A549 (cell line): ENCODE measurements at regions not wholly inside any gene's neighbourhood (a gene's known extent, or its start where the extent isn't known, plus 50 kb on each side); places are given as distances from the start of the nearest gene placed in this dataset.

Source experiments
- CBX8 ChIP-seq: fragments of 200-600 bp; sonication (generic); IDR thresholded peaks from 2 replicates; pipeline ENCODE4 v1.6.1; 2016
- CEBPB ChIP-seq, 2 experiments: fragments of >200 bp in 1 of 2; sonication (Bioruptor Twin) in 1 of 2; formaldehyde crosslinking in 1 of 2; IDR thresholded peaks; 2 replicates each; pipeline ENCODE4 v1.6.1; 2012 to 2016
- EP300 ChIP-seq, 2 experiments: fragments of >200 bp; sonication (Bioruptor Twin); formaldehyde crosslinking; IDR thresholded peaks; 2 replicates in 1 of 2; 3 replicates in 1 of 2; pipeline ENCODE4 v1.6.1; 2016 to 2017
- JUNB ChIP-seq: fragments of >200 bp; sonication (Bioruptor Twin); formaldehyde crosslinking; IDR thresholded peaks from 2 replicates; pipeline ENCODE4 v1.6.1; 2016
- KDM1A ChIP-seq: fragments of 200-600 bp; sonication (generic); IDR thresholded peaks from 2 replicates; pipeline ENCODE4 v1.6.1; 2016; ENCODE audit warnings: low read depth, mild to moderate bottlenecking
- MYC ChIP-seq: IDR thresholded peaks from 2 replicates; pipeline ENCODE4 v1.6.1; 2012; ENCODE audit warnings: mild to moderate bottlenecking, inconsistent platforms, low read length, improper control_type of control experiment, borderline replicate concordance
- POLR2A ChIP-seq: IDR thresholded peaks from 2 replicates; pipeline ENCODE4 v1.6.1; 2012; ENCODE audit warnings: mild to moderate bottlenecking, low read length
- RAD21 ChIP-seq, 2 experiments: fragments of >200 bp in 1 of 2; sonication (Bioruptor Twin) in 1 of 2; formaldehyde crosslinking in 1 of 2; IDR thresholded peaks in 1 of 2; conservative IDR thresholded peaks in 1 of 2; 2 replicates in 1 of 2; 3 replicates in 1 of 2; pipeline ENCODE4 v1.6.1; 2012 to 2018; ENCODE audit warnings: inconsistent platforms in 1 of 2
- SMC3 ChIP-seq: fragments of >200 bp; sonication (Bioruptor Twin); formaldehyde crosslinking; IDR thresholded peaks from 3 replicates; pipeline ENCODE4 v1.6.1; 2018; ENCODE audit warnings: inconsistent platforms
- ZFP36 ChIP-seq: fragments of 450-650 bp; IDR thresholded peaks from 2 replicates; pipeline ENCODE4 v1.6.1; 2014; ENCODE audit warnings: borderline replicate concordance; ENCODE audit not compliant: partially characterized antibody
- TF ChIP-seq, protein P1 (sequence below): fragments of >200 bp; sonication (Bioruptor Twin); formaldehyde crosslinking; IDR thresholded peaks from 3 replicates; pipeline ENCODE4 v1.5.1; 2016

DNA sequence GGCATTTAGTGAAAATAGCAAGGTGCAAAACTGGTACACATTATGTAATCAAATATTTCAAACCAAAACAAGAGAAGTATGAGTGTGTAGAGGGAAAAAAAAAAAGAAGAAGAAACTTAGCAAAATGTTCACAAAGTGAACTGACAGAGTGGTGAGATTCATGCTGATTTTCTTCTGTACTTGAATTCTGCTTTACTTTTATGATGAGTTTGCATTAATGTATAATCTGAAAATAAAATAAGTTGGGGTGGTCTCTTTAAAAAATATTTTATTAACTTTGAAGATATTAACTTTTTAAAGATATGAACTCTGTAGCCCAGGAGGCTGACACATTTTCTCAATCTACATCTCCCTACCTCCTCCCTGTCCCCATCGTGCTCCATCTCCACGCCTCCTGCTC lies 185.1 kb downstream of the QDPR start:
- TF ChIP-seq ZFP36 (no peak), RAD21 (conservative IDR thresholded peaks at IDR 0.05 in 1 of 2, IDR thresholded peaks at IDR 0.05 in 1 of 2) (no peak), JUNB (no peak), CBX8 (no peak), EP300 (IDR thresholded peaks at IDR 0.05) (no peak), CEBPB (IDR thresholded peaks at IDR 0.05) (no peak), SMC3 (no peak), POLR2A (no peak), MYC (no peak), KDM1A (no peak)
- TF ChIP-seq, protein P1, sequence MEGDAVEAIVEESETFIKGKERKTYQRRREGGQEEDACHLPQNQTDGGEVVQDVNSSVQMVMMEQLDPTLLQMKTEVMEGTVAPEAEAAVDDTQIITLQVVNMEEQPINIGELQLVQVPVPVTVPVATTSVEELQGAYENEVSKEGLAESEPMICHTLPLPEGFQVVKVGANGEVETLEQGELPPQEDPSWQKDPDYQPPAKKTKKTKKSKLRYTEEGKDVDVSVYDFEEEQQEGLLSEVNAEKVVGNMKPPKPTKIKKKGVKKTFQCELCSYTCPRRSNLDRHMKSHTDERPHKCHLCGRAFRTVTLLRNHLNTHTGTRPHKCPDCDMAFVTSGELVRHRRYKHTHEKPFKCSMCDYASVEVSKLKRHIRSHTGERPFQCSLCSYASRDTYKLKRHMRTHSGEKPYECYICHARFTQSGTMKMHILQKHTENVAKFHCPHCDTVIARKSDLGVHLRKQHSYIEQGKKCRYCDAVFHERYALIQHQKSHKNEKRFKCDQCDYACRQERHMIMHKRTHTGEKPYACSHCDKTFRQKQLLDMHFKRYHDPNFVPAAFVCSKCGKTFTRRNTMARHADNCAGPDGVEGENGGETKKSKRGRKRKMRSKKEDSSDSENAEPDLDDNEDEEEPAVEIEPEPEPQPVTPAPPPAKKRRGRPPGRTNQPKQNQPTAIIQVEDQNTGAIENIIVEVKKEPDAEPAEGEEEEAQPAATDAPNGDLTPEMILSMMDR = no peak
